ENCODE measurements at regions not wholly inside any gene's neighbourhood (a gene's known extent, or its start where the extent isn't known, plus 50 kb on each side); places are given as distances from the start of the nearest gene placed in this dataset.

- no peaks in the 10 kb centered on the region for H3K27me3 ChIP-seq (ENCODE audit: control insufficient read depth, insufficient read depth, low read length)
- no peaks in the 10 kb centered on the region for H3K36me3 ChIP-seq (ENCODE audit: control insufficient read depth, insufficient read depth, low read length)
- 79% methylated on average over 2 of the region's 5 CpGs for WGBS (ENCODE audit: insufficient coverage)
- no peak overlapping the region for H3K4me3 ChIP-seq (ENCODE audit: low read length)
- no peak for TF ChIP-seq CTCF (IDR thresholded peaks at IDR 0.05)
- no peak overlapping the region for H3K27ac Mint-ChIP-seq
- H3K4me1 ChIP-seq (ENCODE audit: control insufficient read depth, insufficient read depth, low read length) = no peaks in the 10 kb centered on the region
- intact Hi-C loops (cut with micrococcal nuclease) = no loop called here
- ATAC-seq (no peak), DNase-seq (no peak)
- H3K9me3 Mint-ChIP-seq = peaks cover 16 to 33% of the 10 kb centered on the region in 2 donors
- no peaks in the 10 kb centered on the region for H3K4me1 Mint-ChIP-seq
- H3K27ac ChIP-seq (ENCODE audit: low read length) = no peak overlapping the region
- peaks cover 27% of the 10 kb centered on the region for H3K36me3 Mint-ChIP-seq
- H3K4me3 Mint-ChIP-seq = no peak overlapping the region
- peaks cover 14% of the 10 kb centered on the region for H3K9me3 ChIP-seq (ENCODE audit: control insufficient read depth, insufficient read depth, low read length)
- no peaks in the 10 kb centered on the region for H3K27me3 Mint-ChIP-seq (ENCODE audit: low read depth in 2 of 2)
Observed at GRCh38 chr5:92353107-92354030, 970.3 kb upstream of the ARRDC3 start.

- Histone ChIP-seq H3K27me3 (ENCODE audit: control insufficient read depth, insufficient read depth, low read length) (no peaks in the 10 kb centered on the region), H3K4me3 (ENCODE audit: low read length) (no peak overlapping the region), H3K27ac (ENCODE audit: low read length) (no peak overlapping the region), H3K9me3 (ENCODE audit: control insufficient read depth, insufficient read depth, low read length) (no peaks in the 10 kb centered on the region), H3K36me3 (ENCODE audit: control insufficient read depth, insufficient read depth, low read length) (no peaks in the 10 kb centered on the region), H3K4me1 (ENCODE audit: control insufficient read depth, insufficient read depth, low read length) (no peaks in the 10 kb centered on the region)
- intact Hi-C loops (cut with micrococcal nuclease) = no loop called here
- Mint-ChIP-seq H3K4me3 (no peak overlapping the region), H3K4me1 (no peaks in the 10 kb centered on the region), H3K9me3 (peaks cover 13 to 28% of the 10 kb centered on the region in 2 donors), H3K27me3 (ENCODE audit: low read depth in 2 of 2) (no peaks in the 10 kb centered on the region), H3K27ac (no peak overlapping the region), H3K36me3 (no peaks in the 10 kb centered on the region)
- 71% methylated on average over 2 of the region's 2 CpGs for WGBS (ENCODE audit: insufficient coverage)
- DNase-seq (no peak), ATAC-seq (no peak)
- TF ChIP-seq CTCF (IDR thresholded peaks at IDR 0.05) = no peak
Observed at GRCh38 chr5:92337772-92338234, 954.7 kb upstream of the ARRDC3 start.

- no peak for DNase-seq
- Mint-ChIP-seq H3K27me3 (ENCODE audit: low read depth in 2 of 2) (no peaks in the 10 kb centered on the region), H3K4me1 (no peaks in the 10 kb centered on the region), H3K27ac (no peak overlapping the region), H3K36me3 (peaks cover 7% of the 10 kb centered on the region), H3K4me3 (no peak overlapping the region), H3K9me3 (peaks cover 11 to 20% of the 10 kb centered on the region in 2 donors)
- no peaks in the 10 kb centered on the region for H3K4me1 ChIP-seq (ENCODE audit: control insufficient read depth, insufficient read depth, low read length)
- 31% methylated on average over 1 of the region's 2 CpGs for WGBS (ENCODE audit: insufficient coverage)
- TF ChIP-seq CTCF (IDR thresholded peaks at IDR 0.05) = no peak
- H3K9me3 ChIP-seq (ENCODE audit: control insufficient read depth, insufficient read depth, low read length) = no peaks in the 10 kb centered on the region
- H3K27me3 ChIP-seq (ENCODE audit: control insufficient read depth, insufficient read depth, low read length) = no peaks in the 10 kb centered on the region
- H3K36me3 ChIP-seq (ENCODE audit: control insufficient read depth, insufficient read depth, low read length) = no peaks in the 10 kb centered on the region
- no peak overlapping the region for H3K27ac ChIP-seq (ENCODE audit: low read length)
- ATAC-seq = no peak
- intact Hi-C loops (cut with micrococcal nuclease) = no loop called here
- H3K4me3 ChIP-seq (ENCODE audit: low read length) = no peak overlapping the region
Observed at GRCh38 chr5:92332039-92332438, 948.9 kb upstream of the ARRDC3 start.
